Psoas muscle (tissue), 7 donors: ENCODE measurements at regions not wholly inside any gene's neighbourhood (a gene's known extent, or its start where the extent isn't known, plus 50 kb on each side); places are given as distances from the start of the nearest gene placed in this dataset.

ENCODE experiments used
- ATAC-seq, 4 donors: fragments of 200-7000 bp; cut with Tn5 transposase; one replicate each; pipeline ENCODE4 v1.9.1; 2020; ENCODE audit warnings: moderate library complexity in 3 of 4, mild to moderate bottlenecking in 2 of 4
- DNase-seq, 2 donors: peaks; one replicate each; pipeline ENCODE4 v3.0.0-alpha.2; 2020
- H3K27ac ChIP-seq: fragments of 200-600 bp; one replicate; pipeline ENCODE4 v1.8.0; 2022
- H3K27me3 ChIP-seq, 3 donors: fragments of 200-600 bp in 1 of 3; one replicate each; pipeline versions ENCODE4 v1.6.1 to v1.8.0; 2013 to 2022; ENCODE audit warnings: low read length in 2 of 3, mild to moderate bottlenecking in 2 of 3, moderate library complexity in 1 of 3; ENCODE audit not compliant: insufficient read depth in 3 of 3
- H3K36me3 ChIP-seq, 2 donors: fragments of 200-600 bp in 1 of 2; one replicate each; pipeline versions ENCODE4 v1.6.1 to v1.8.0; 2013 to 2022; ENCODE audit warnings: low read depth in 1 of 2, mild to moderate bottlenecking in 1 of 2, moderate library complexity in 1 of 2; ENCODE audit not compliant: insufficient read depth in 1 of 2
- H3K4me1 ChIP-seq: fragments of 200-600 bp; one replicate; pipeline ENCODE4 v1.8.0; 2022
- H3K4me3 ChIP-seq: fragments of 200-600 bp; one replicate; pipeline ENCODE4 v1.8.0; 2022; ENCODE audit warnings: mild to moderate bottlenecking
- H3K9me3 ChIP-seq: fragments of 200-600 bp; one replicate; pipeline ENCODE4 v1.8.0; 2022
- WGBS, 3 donors: extraction: QIAGEN DNeasy Blood & Tissue Kit; methylation state at CpG; one replicate each; pipeline versions ENCODE4 v1.1.6 to v1.1.7; 2013; 5-methylcytosine and 5-hydroxymethylcytosine counted together
- intact Hi-C, 2 donors: fragments of 100-400 bp; cut with DNase I; formaldehyde crosslinking; loops; one replicate each; pipeline versions ENCODE4 v1.11.0 to v1.14.2; 2022
- TF ChIP-seq, protein P1 (sequence below): fragments of 200-600 bp; IDR thresholded peaks from one replicate; pipeline ENCODE4 v1.8.0; 2022; ENCODE audit warnings: antibody characterized with exemption
- donor health status: healthy with polysubstance abuse.
- donor health status: DM: no; HTN: no; CAD: no; lungs with moderate emphysema.
- donor health status: Bipolar disorder and iron deficiency.
- donor health status: healthy.
- donor health status: DM: yes; HTN: yes; CAD: no.
- donor health status: DM: no; HTN: no; CAD: no.
- donor health status: DM: yes; HTN: yes; CAD: no.

DNA sequence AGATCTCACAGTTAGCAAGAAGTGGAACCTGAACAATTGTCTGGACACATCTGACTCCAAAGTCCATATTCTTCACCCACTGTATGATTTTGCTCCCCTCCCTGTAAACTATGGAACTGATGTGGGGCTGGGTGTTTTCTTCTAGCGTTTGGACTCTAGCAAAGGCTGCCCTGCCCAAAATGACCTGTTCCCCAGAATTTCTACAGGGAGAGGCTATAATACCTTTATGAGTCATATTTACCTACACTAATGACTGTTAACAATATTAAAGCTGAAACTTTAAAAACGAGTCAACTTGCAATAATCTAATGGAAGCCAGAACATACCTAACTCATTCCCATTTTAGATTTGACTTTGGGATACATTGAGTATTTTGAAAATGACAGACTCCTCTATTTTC lies 531.2 kb upstream of the CFAP20DC start:
- no peaks in the 10 kb centered on the region for H3K36me3 ChIP-seq
- intact Hi-C loops, result no loop called here
- peaks cover 0 to 3% (median 0%) of the 10 kb centered on the region in 3 donors for H3K27me3 ChIP-seq

DNA sequence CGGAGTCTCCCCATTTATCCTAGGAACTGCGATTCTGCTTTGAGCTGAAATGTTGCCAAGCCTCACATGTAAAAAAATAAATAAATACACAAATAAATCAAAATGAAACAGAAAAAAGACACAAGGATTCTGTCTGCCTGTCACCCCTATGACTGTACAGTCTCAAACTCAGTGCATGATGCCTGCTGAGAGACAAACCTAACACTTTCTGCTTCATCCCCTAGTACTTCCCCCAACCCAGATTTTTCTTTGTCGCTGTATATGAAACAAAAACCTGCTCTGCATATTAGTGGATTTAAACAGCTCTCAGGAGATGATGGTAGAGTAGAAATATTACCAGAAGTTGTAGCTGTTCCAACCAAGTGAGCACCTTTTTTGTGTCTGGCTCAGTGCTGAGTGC lies 530.7 kb upstream of the CFAP20DC start:
- 83 to 85% (median 85%) methylated on average over 3 of the region's 3 CpGs for WGBS, 3 donors
- H3K9me3 ChIP-seq, result no peaks in the 10 kb centered on the region
- ATAC-seq (no peak), DNase-seq (no peak)
- H3K27me3 ChIP-seq, result no peaks in the 10 kb centered on the region
- H3K4me3 ChIP-seq, result no peak overlapping the region
- intact Hi-C loops, result no loop called here
- no peaks in the 10 kb centered on the region for H3K4me1 ChIP-seq
- no peaks in the 10 kb centered on the region for H3K36me3 ChIP-seq
- no peak overlapping the region for H3K27ac ChIP-seq
- TF ChIP-seq, protein P1, sequence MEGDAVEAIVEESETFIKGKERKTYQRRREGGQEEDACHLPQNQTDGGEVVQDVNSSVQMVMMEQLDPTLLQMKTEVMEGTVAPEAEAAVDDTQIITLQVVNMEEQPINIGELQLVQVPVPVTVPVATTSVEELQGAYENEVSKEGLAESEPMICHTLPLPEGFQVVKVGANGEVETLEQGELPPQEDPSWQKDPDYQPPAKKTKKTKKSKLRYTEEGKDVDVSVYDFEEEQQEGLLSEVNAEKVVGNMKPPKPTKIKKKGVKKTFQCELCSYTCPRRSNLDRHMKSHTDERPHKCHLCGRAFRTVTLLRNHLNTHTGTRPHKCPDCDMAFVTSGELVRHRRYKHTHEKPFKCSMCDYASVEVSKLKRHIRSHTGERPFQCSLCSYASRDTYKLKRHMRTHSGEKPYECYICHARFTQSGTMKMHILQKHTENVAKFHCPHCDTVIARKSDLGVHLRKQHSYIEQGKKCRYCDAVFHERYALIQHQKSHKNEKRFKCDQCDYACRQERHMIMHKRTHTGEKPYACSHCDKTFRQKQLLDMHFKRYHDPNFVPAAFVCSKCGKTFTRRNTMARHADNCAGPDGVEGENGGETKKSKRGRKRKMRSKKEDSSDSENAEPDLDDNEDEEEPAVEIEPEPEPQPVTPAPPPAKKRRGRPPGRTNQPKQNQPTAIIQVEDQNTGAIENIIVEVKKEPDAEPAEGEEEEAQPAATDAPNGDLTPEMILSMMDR, result no peak

More for the DNA sequence above, 531.2 kb upstream of the CFAP20DC start:
- Histone ChIP-seq H3K9me3 (no peaks in the 10 kb centered on the region), H3K27ac (no peak overlapping the region), H3K4me3 (no peak overlapping the region), H3K4me1 (no peaks in the 10 kb centered on the region)
- 79 to 89% (median 79%) methylated on average over 2 of the region's 2 CpGs for WGBS, 3 donors
- ATAC-seq (no peak), DNase-seq (no peak)
- TF ChIP-seq, protein P1, result no peak

DNA sequence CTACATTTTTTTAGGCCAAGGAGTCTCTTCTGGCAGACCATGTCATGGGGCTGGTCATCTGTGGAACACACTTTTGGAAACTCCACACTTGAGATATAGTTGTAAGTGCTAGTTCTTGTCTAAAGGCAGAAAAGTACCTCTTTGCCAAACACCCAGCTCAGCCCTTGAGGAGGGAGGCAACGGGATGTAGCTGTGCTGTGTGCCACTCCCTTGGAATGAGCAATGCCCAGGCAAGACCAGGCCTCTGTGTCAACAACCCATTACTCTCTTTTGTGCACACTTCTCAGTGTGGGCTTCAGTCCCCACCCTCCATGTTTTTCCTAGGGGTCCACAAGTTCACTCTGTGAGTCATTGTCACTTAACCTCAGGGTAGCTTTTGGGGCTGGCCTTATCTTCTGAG lies 528.3 kb upstream of the CFAP20DC start:
- no peaks in the 10 kb centered on the region for H3K27me3 ChIP-seq
- no peak for DNase-seq
- H3K4me1 ChIP-seq, result no peaks in the 10 kb centered on the region
- H3K36me3 ChIP-seq, result no peaks in the 10 kb centered on the region
- intact Hi-C loops, result loop anchor here in 1 of 2 donors (5.0 kb wide), 1 partner anchor 279 kb away; no protein-coding TSS in a partner anchor
- no peak for ATAC-seq
- WGBS, 3 donors, result 79 to 84% (median 82%) methylated on average over 1 of the region's 1 CpG
- no peak overlapping the region for H3K27ac ChIP-seq
- H3K9me3 ChIP-seq, result no peaks in the 10 kb centered on the region
- TF ChIP-seq, protein P1, result no peak
- no peak overlapping the region for H3K4me3 ChIP-seq

DNA sequence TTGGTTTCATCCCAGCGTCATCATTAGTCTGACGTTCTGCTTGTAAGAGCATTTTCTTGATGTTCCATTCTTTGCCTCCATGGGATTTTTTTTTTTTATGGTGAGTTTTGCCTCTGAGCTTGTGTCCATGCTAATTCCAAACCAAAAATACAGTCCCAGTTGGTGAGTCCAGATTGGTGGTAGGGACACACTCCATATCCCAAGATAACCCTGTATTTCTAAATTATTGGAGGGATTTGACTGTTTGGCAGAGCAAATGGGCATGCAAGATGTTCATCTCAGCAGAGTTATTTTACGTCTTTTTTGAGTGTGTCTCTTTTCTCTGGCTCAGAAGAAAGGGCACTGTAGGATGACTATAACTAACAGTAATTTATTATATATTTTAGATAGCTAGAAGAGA lies 526.8 kb upstream of the CFAP20DC start:
- H3K36me3 ChIP-seq, result no peaks in the 10 kb centered on the region
- H3K4me1 ChIP-seq, result no peaks in the 10 kb centered on the region
- H3K27me3 ChIP-seq, result no peaks in the 10 kb centered on the region
- no peak for DNase-seq
- 58 to 77% (median 65%) methylated on average over 3 of the region's 3 CpGs for WGBS, 3 donors
- H3K9me3 ChIP-seq, result no peaks in the 10 kb centered on the region
- intact Hi-C loops, result loop anchor here in 1 of 2 donors (5.0 kb wide), 1 partner anchor 281 kb away; no protein-coding TSS in a partner anchor
- no peak for ATAC-seq
- TF ChIP-seq, protein P1, result no peak
- H3K4me3 ChIP-seq, result no peak overlapping the region
- no peak overlapping the region for H3K27ac ChIP-seq
